Astrocyte (in vitro differentiated cells and primary cell): ENCODE measurements at regions not wholly inside any gene's neighbourhood (a gene's known extent, or its start where the extent isn't known, plus 50 kb on each side); places are given as distances from the start of the nearest gene placed in this dataset.

Experiments used
- DNase-seq: peaks from one replicate; pipeline ENCODE4 v3.0.0-alpha.2; 2010; ENCODE audit warnings: low read depth
- FAIRE-seq: peaks from 2 replicates; lab custom pipeline; 2011; peaks lifted over from hg19 to GRCh38; lab: Jason Lieb, UNC
- H2AFZ ChIP-seq: 2 replicates; pipeline ENCODE4 v1.6.0; 2012; ENCODE audit warnings: low read depth, low read length, inconsistent platforms
- H3K27ac ChIP-seq: 2 replicates; pipeline ENCODE4 v1.5.1; 2011; ENCODE audit warnings: low read depth, low read length, inconsistent platforms
- H3K27me3 ChIP-seq: 2 replicates; pipeline ENCODE4 v1.6.0; 2011; ENCODE audit warnings: low read length, inconsistent platforms; ENCODE audit not compliant: insufficient read depth
- H3K36me3 ChIP-seq: 2 replicates; pipeline ENCODE4 v1.5.1; 2011; ENCODE audit warnings: low read length, inconsistent platforms; ENCODE audit not compliant: insufficient read depth
- H3K4me1 ChIP-seq: 2 replicates; pipeline ENCODE4 v1.5.1; 2011; ENCODE audit warnings: low read length, inconsistent platforms; ENCODE audit not compliant: insufficient read depth
- H3K4me2 ChIP-seq: 2 replicates; pipeline ENCODE4 v1.6.0; 2012; ENCODE audit warnings: low read length, inconsistent platforms
- H3K4me3 ChIP-seq: 2 replicates; pipeline ENCODE4 v1.5.1; 2011; ENCODE audit warnings: low read depth, mild to moderate bottlenecking, low read length, inconsistent platforms; ENCODE audit not compliant: insufficient read depth
- H3K79me2 ChIP-seq: 2 replicates; pipeline ENCODE4 v1.6.0; 2012; ENCODE audit warnings: mild to moderate bottlenecking, low read length, inconsistent platforms; ENCODE audit not compliant: insufficient read depth
- H3K9ac ChIP-seq: 2 replicates; pipeline ENCODE4 v1.6.0; 2012; ENCODE audit warnings: mild to moderate bottlenecking, low read length, inconsistent platforms
- H3K9me3 ChIP-seq: 2 replicates; pipeline ENCODE4 v1.5.1; 2012; ENCODE audit warnings: low read depth, mild to moderate bottlenecking, low read length, inconsistent platforms; ENCODE audit not compliant: insufficient read depth
- H4K20me1 ChIP-seq: 2 replicates; pipeline ENCODE4 v1.6.0; 2012; ENCODE audit warnings: low read length, inconsistent platforms; ENCODE audit not compliant: insufficient read depth
- H3K27ac Mint-ChIP-seq: one replicate; pipeline ENCODE4 v1.8.0; 2021; ENCODE audit warnings: mild to moderate bottlenecking, mixed read lengths; ENCODE audit not compliant: unreplicated experiment
- H3K27me3 Mint-ChIP-seq: one replicate; pipeline ENCODE4 v1.8.0; 2021; ENCODE audit warnings: low read depth, mixed read lengths; ENCODE audit not compliant: unreplicated experiment
- H3K36me3 Mint-ChIP-seq: one replicate; pipeline ENCODE4 v1.8.0; 2021; ENCODE audit warnings: low read depth, mixed read lengths; ENCODE audit not compliant: unreplicated experiment
- H3K4me1 Mint-ChIP-seq: one replicate; pipeline ENCODE4 v1.8.0; 2021; ENCODE audit warnings: low read depth, mixed read lengths; ENCODE audit not compliant: unreplicated experiment
- H3K4me3 Mint-ChIP-seq: one replicate; pipeline ENCODE4 v1.8.0; 2021; ENCODE audit warnings: mild to moderate bottlenecking, moderate library complexity, mixed read lengths; ENCODE audit not compliant: unreplicated experiment
- H3K9me3 Mint-ChIP-seq: one replicate; pipeline ENCODE4 v1.8.0; 2021; ENCODE audit warnings: mild to moderate bottlenecking, mixed read lengths; ENCODE audit not compliant: unreplicated experiment
- EZH2 ChIP-seq: IDR thresholded peaks from 2 replicates; pipeline ENCODE4 v1.6.1; 2012; ENCODE audit warnings: mild to moderate bottlenecking, low read length, inconsistent platforms; ENCODE audit not compliant: insufficient read depth
- TF ChIP-seq, protein P1 (sequence below): IDR thresholded peaks from 2 replicates; pipeline ENCODE4 v1.5.1; 2011; ENCODE audit warnings: low read depth, mild to moderate bottlenecking, inconsistent platforms, low read length, moderate library complexity; ENCODE audit not compliant: insufficient read depth

DNA sequence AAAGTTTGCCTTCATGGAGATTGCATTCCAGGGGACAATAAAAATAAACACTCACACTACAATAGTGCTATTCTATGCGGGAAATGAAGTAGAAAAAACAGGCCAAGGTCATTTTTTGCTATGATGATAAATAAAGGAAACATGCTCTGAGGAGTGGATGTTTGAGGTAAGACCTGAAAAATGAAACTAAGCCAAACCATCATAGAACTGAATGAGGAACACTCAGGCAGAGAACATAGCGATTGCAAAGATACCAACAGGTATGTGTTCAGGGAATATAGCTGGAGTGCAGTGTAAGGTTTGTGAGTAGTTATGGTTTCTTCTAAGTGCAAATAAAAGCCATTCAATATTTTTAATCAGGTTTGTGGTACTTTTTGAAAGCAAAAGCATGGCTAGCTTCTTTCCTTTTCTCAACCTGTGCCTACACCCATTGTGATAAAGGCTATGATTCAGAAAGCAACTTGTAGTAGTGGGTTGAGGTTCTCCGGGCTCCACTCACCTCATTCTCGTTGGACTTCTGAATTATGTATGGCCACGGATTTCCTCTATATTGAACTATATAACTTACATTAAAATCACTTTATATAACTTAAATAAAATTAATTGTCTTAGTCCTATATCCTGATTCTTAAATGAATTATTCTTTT lies 278.2 kb upstream of the CHORDC1 start:
- no peak overlapping the region for H3K27ac Mint-ChIP-seq

DNA sequence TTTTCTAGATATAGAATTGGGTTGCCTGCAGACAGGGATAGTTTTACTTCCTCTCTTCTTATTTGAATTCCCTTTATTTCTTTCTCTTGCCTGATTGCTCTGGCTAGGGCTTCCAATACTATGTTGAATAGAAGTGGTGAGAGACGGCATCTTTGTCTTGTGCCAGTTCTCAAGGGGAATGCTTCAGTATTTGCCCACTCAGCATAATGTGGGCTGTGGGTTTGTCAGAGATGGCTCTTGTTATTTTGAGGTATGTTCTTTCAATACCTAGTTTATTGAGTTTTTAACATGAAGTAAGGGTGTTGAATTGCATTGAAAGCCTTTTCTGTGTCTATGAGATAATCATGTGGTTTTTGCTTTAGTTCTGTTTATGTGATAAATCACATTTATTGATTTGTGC lies 273.9 kb upstream of the CHORDC1 start:
- no peak overlapping the region for H2AFZ ChIP-seq
- FAIRE-seq (no peak), DNase-seq (no peak)
- H3K27ac Mint-ChIP-seq = no peak overlapping the region
- no peaks in the 10 kb centered on the region for H3K36me3 Mint-ChIP-seq
- no peaks in the 10 kb centered on the region for H3K79me2 ChIP-seq
- H4K20me1 ChIP-seq = no peaks in the 10 kb centered on the region
- H3K4me3 Mint-ChIP-seq = no peak overlapping the region
- no peaks in the 10 kb centered on the region for H3K27me3 ChIP-seq
- H3K4me2 ChIP-seq = no peak overlapping the region
- H3K9me3 Mint-ChIP-seq = peaks cover 8% of the 10 kb centered on the region
- H3K4me1 ChIP-seq = no peaks in the 10 kb centered on the region
- H3K36me3 ChIP-seq = no peaks in the 10 kb centered on the region
- H3K9ac ChIP-seq = no peak overlapping the region
- no peaks in the 10 kb centered on the region for H3K4me1 Mint-ChIP-seq
- H3K27ac ChIP-seq = no peak overlapping the region
- H3K4me3 ChIP-seq = no peak overlapping the region
- no peaks in the 10 kb centered on the region for H3K27me3 Mint-ChIP-seq
- no peaks in the 10 kb centered on the region for H3K9me3 ChIP-seq
- TF ChIP-seq, protein P1, sequence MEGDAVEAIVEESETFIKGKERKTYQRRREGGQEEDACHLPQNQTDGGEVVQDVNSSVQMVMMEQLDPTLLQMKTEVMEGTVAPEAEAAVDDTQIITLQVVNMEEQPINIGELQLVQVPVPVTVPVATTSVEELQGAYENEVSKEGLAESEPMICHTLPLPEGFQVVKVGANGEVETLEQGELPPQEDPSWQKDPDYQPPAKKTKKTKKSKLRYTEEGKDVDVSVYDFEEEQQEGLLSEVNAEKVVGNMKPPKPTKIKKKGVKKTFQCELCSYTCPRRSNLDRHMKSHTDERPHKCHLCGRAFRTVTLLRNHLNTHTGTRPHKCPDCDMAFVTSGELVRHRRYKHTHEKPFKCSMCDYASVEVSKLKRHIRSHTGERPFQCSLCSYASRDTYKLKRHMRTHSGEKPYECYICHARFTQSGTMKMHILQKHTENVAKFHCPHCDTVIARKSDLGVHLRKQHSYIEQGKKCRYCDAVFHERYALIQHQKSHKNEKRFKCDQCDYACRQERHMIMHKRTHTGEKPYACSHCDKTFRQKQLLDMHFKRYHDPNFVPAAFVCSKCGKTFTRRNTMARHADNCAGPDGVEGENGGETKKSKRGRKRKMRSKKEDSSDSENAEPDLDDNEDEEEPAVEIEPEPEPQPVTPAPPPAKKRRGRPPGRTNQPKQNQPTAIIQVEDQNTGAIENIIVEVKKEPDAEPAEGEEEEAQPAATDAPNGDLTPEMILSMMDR = no peak
- TF ChIP-seq EZH2 = no peak

More for the DNA sequence above, 278.2 kb upstream of the CHORDC1 start:
- no peak overlapping the region for H3K4me3 ChIP-seq
- no peak overlapping the region for H3K9ac ChIP-seq
- no peaks in the 10 kb centered on the region for H3K27me3 Mint-ChIP-seq
- no peaks in the 10 kb centered on the region for H3K36me3 ChIP-seq
- no peaks in the 10 kb centered on the region for H3K79me2 ChIP-seq
- H3K4me1 ChIP-seq = no peaks in the 10 kb centered on the region
- H3K4me1 Mint-ChIP-seq = no peaks in the 10 kb centered on the region
- no peaks in the 10 kb centered on the region for H3K36me3 Mint-ChIP-seq
- H3K4me3 Mint-ChIP-seq = no peak overlapping the region
- H3K9me3 ChIP-seq = no peaks in the 10 kb centered on the region
- no peak overlapping the region for H2AFZ ChIP-seq
- H3K9me3 Mint-ChIP-seq = peaks cover 8% of the 10 kb centered on the region
- H3K27me3 ChIP-seq = no peaks in the 10 kb centered on the region
- DNase-seq (no peak), FAIRE-seq (no peak)
- H3K27ac ChIP-seq = no peak overlapping the region
- no peaks in the 10 kb centered on the region for H4K20me1 ChIP-seq
- TF ChIP-seq, protein P1 = no peak
- no peak for TF ChIP-seq EZH2
- H3K4me2 ChIP-seq = no peak overlapping the region

DNA sequence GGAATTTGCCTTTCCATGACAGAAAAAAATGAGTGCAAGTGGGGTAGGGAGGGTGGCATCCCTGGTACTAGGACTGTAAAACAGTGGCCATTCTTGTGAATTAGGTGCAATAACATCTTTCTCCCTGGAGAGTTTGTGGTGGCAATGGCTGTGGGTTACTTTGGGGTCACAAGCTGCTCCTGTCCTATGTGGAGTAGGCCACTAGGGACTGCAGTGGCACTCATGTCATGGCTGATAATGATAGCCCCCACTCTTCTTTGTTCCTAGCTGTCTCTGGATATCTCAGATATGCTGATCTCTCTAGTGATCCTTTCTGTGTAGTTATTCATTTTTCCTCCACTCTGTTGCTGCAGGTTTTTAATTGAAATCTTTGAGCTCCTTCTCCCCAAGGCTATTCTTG lies 270.5 kb upstream of the CHORDC1 start:
- Histone ChIP-seq H3K4me3 (no peak overlapping the region), H4K20me1 (no peaks in the 10 kb centered on the region), H3K4me1 (no peaks in the 10 kb centered on the region), H3K9me3 (no peaks in the 10 kb centered on the region), H3K27ac (no peak overlapping the region), H3K27me3 (no peaks in the 10 kb centered on the region), H3K9ac (no peak overlapping the region), H3K4me2 (no peak overlapping the region), H3K36me3 (no peaks in the 10 kb centered on the region), H3K79me2 (no peaks in the 10 kb centered on the region), H2AFZ (no peak overlapping the region)
- no peaks in the 10 kb centered on the region for H3K4me1 Mint-ChIP-seq
- DNase-seq = no peak
- H3K4me3 Mint-ChIP-seq = no peak overlapping the region
- no peak for FAIRE-seq
- peaks cover 8% of the 10 kb centered on the region for H3K9me3 Mint-ChIP-seq
- TF ChIP-seq, protein P1 = no peak
- no peak for TF ChIP-seq EZH2
- no peaks in the 10 kb centered on the region for H3K36me3 Mint-ChIP-seq
- no peak overlapping the region for H3K27ac Mint-ChIP-seq
- no peaks in the 10 kb centered on the region for H3K27me3 Mint-ChIP-seq
